Natural killer cell (primary cell): ENCODE measurements at regions not wholly inside any gene's neighbourhood (a gene's known extent, or its start where the extent isn't known, plus 50 kb on each side); places are given as distances from the start of the nearest gene placed in this dataset.

Experiments used
- ATAC-seq, 3 donors: fragments of 150-1000 bp in 2 of 3; fragments of 200-7000 bp in 1 of 3; cut with Tn5 transposase; 1 replicate in 1 of 3; 2 replicates in 2 of 3; pipeline ENCODE4 v1.10.0; 2021; ENCODE audit warnings: mild to moderate bottlenecking in 2 of 3, moderate library complexity in 2 of 3
- DNase-seq, 2 donors: peaks; one replicate each; pipeline versions ENCODE4 v3.0.0 to v3.0.0-alpha.2; 2013 to 2021; ENCODE audit warnings: mixed read lengths in 1 of 2
- H3K27ac ChIP-seq: one replicate; pipeline ENCODE4 v1.5.1; 2013; ENCODE audit warnings: mild to moderate bottlenecking, low read length
- H3K27me3 ChIP-seq: one replicate; pipeline ENCODE4 v1.6.1; 2013; ENCODE audit warnings: low read length; ENCODE audit not compliant: control insufficient read depth, insufficient read depth
- H3K36me3 ChIP-seq: one replicate; pipeline ENCODE4 v1.6.1; 2013; ENCODE audit warnings: low read length; ENCODE audit not compliant: control insufficient read depth, insufficient read depth
- H3K4me1 ChIP-seq: one replicate; pipeline ENCODE4 v1.6.1; 2013; ENCODE audit warnings: low read length; ENCODE audit not compliant: control insufficient read depth, insufficient read depth
- H3K4me3 ChIP-seq: one replicate; pipeline ENCODE4 v1.5.1; 2013; ENCODE audit warnings: low read length
- H3K9me3 ChIP-seq: one replicate; pipeline ENCODE4 v1.6.1; 2013; ENCODE audit warnings: low read length; ENCODE audit not compliant: control insufficient read depth, insufficient read depth
- H3K27ac Mint-ChIP-seq, 2 donors: one replicate each; pipeline ENCODE4 v1.8.0; 2022; ENCODE audit warnings: mild to moderate bottlenecking in 2 of 2, mixed read lengths in 2 of 2, moderate library complexity in 1 of 2
- H3K27me3 Mint-ChIP-seq, 2 donors: one replicate each; pipeline ENCODE4 v1.8.0; 2022; ENCODE audit warnings: low read depth in 2 of 2, mixed read lengths in 2 of 2
- H3K36me3 Mint-ChIP-seq: one replicate; pipeline ENCODE4 v1.8.0; 2022; ENCODE audit warnings: mixed read lengths
- H3K4me1 Mint-ChIP-seq, 2 donors: one replicate each; pipeline ENCODE4 v1.8.0; 2022; ENCODE audit warnings: mixed read lengths in 2 of 2
- H3K4me3 Mint-ChIP-seq: one replicate; pipeline ENCODE4 v1.8.0; 2022; ENCODE audit warnings: mild to moderate bottlenecking, moderate library complexity, mixed read lengths
- H3K9me3 Mint-ChIP-seq, 2 donors: one replicate each; pipeline ENCODE4 v1.8.0; 2022; ENCODE audit warnings: mixed read lengths in 2 of 2
- CTCF ChIP-seq: fragments of 200-600 bp; IDR thresholded peaks from one replicate; pipeline ENCODE4 v1.8.0; 2022; ENCODE audit warnings: antibody characterized with exemption
- WGBS: methylation state at CpG from one replicate; pipeline ENCODE4 v1.1.7; 2013; ENCODE audit warnings: missing lambda C conversion rate; ENCODE audit not compliant: insufficient coverage; 5-methylcytosine and 5-hydroxymethylcytosine counted together
- intact Hi-C: fragments of 100-400 bp; cut with micrococcal nuclease; formaldehyde crosslinking; loops from one replicate; pipeline ENCODE4 v1.14.2; 2022

- no peak overlapping the region for H3K4me3 Mint-ChIP-seq
- H3K36me3 ChIP-seq: no peaks in the 10 kb centered on the region
- 79% methylated on average over 5 of the region's 5 CpGs for WGBS
- H3K27me3 Mint-ChIP-seq: peaks cover 0 to 6% of the 10 kb centered on the region in 2 donors
- H3K27me3 ChIP-seq: no peaks in the 10 kb centered on the region
- H3K4me3 ChIP-seq: no peak overlapping the region
- intact Hi-C loops: no loop called here
- no peak for ATAC-seq
- no peaks in the 10 kb centered on the region for H3K9me3 Mint-ChIP-seq
- no peaks in the 10 kb centered on the region for H3K4me1 ChIP-seq
- no peak overlapping the region for H3K27ac Mint-ChIP-seq
- TF ChIP-seq CTCF: no peak
- no peak overlapping the region for H3K27ac ChIP-seq
- H3K4me1 Mint-ChIP-seq: no peaks in the 10 kb centered on the region
- no peaks in the 10 kb centered on the region for H3K36me3 Mint-ChIP-seq
- H3K9me3 ChIP-seq: no peaks in the 10 kb centered on the region
- DNase-seq: no peak
These were observed 390.4 kb downstream of the PTPRU start for GRCh38 chr1:29626726-29627125.

GRCh38 chr1:29626066-29626465, 389.7 kb downstream of the PTPRU start:
- H3K27ac Mint-ChIP-seq: no peak overlapping the region
- DNase-seq (no peak), ATAC-seq (no peak)
- H3K27me3 Mint-ChIP-seq: peaks cover 0 to 6% of the 10 kb centered on the region in 2 donors
- Histone ChIP-seq H3K27me3 (no peaks in the 10 kb centered on the region), H3K27ac (no peak overlapping the region), H3K4me3 (no peak overlapping the region), H3K4me1 (no peaks in the 10 kb centered on the region), H3K36me3 (no peaks in the 10 kb centered on the region), H3K9me3 (no peaks in the 10 kb centered on the region)
- intact Hi-C loops: no loop called here
- no peak overlapping the region for H3K4me3 Mint-ChIP-seq
- no peaks in the 10 kb centered on the region for H3K9me3 Mint-ChIP-seq
- no peaks in the 10 kb centered on the region for H3K4me1 Mint-ChIP-seq
- no peaks in the 10 kb centered on the region for H3K36me3 Mint-ChIP-seq
- no peak for TF ChIP-seq CTCF
- 74% methylated on average over 7 of the region's 8 CpGs for WGBS

GRCh38 chr1:29625084-29625420, 388.7 kb downstream of the PTPRU start:
- intact Hi-C loops: no loop called here
- Histone ChIP-seq H3K4me3 (no peak overlapping the region), H3K27me3 (no peaks in the 10 kb centered on the region), H3K9me3 (no peaks in the 10 kb centered on the region), H3K4me1 (no peaks in the 10 kb centered on the region), H3K27ac (no peak overlapping the region), H3K36me3 (no peaks in the 10 kb centered on the region)
- H3K4me1 Mint-ChIP-seq: no peaks in the 10 kb centered on the region
- no peaks in the 10 kb centered on the region for H3K36me3 Mint-ChIP-seq
- H3K27me3 Mint-ChIP-seq: peaks cover 0 to 6% of the 10 kb centered on the region in 2 donors
- ATAC-seq: no peak
- no peak overlapping the region for H3K4me3 Mint-ChIP-seq
- WGBS: 67% methylated on average over 1 of the region's 1 CpG
- H3K27ac Mint-ChIP-seq: no peak overlapping the region
- no peak for DNase-seq
- H3K9me3 Mint-ChIP-seq: no peaks in the 10 kb centered on the region
- TF ChIP-seq CTCF: no peak

- H3K27ac ChIP-seq: no peak overlapping the region
- no peaks in the 10 kb centered on the region for H3K4me1 Mint-ChIP-seq
- DNase-seq (no peak), ATAC-seq (no peak)
- H3K4me3 Mint-ChIP-seq: no peak overlapping the region
- intact Hi-C loops: no loop called here
- H3K4me1 ChIP-seq: no peaks in the 10 kb centered on the region
- H3K27me3 ChIP-seq: no peaks in the 10 kb centered on the region
- no peak overlapping the region for H3K27ac Mint-ChIP-seq
- H3K27me3 Mint-ChIP-seq: peaks cover 0 to 6% of the 10 kb centered on the region in 2 donors
- no peaks in the 10 kb centered on the region for H3K9me3 Mint-ChIP-seq
- no peaks in the 10 kb centered on the region for H3K36me3 Mint-ChIP-seq
- 85% methylated on average over 9 of the region's 9 CpGs for WGBS
- TF ChIP-seq CTCF: no peak
- H3K4me3 ChIP-seq: no peak overlapping the region
- H3K36me3 ChIP-seq: no peaks in the 10 kb centered on the region
- no peaks in the 10 kb centered on the region for H3K9me3 ChIP-seq
These were observed 388.2 kb downstream of the PTPRU start for GRCh38 chr1:29624320-29625083.
